AG04449 (cell line): ENCODE measurements at regions not wholly inside any gene's neighbourhood (a gene's known extent, or its start where the extent isn't known, plus 50 kb on each side); places are given as distances from the start of the nearest gene placed in this dataset.
"Not testable (repeated sequence)": the region's sequence is repeated elsewhere in the genome, so short reads cannot be mapped to it uniquely, and the experiment has no call there.

Source experiments
- CTCF ChIA-PET: fragments of 350-600 bp; formaldehyde crosslinking; extraction: SDS; loops from one replicate; lab custom pipeline; 2021; ENCODE audit warnings: antibody characterized with exemption; lab: Yijun Ruan, JAX
- POLR2A ChIA-PET: fragments of 400-600, 350-600 bp; formaldehyde crosslinking; extraction: SDS; loops from one replicate; lab custom pipeline; 2020; ENCODE audit warnings: antibody characterized with exemption, inconsistent platforms; lab: Yijun Ruan, JAX
- DNase-seq: peaks from one replicate; pipeline ENCODE4 v3.0.0-alpha.2; 2010; ENCODE audit warnings: low read depth, low spot score
- H3K4me3 ChIP-seq: 2 replicates; pipeline ENCODE4 v1.5.1; 2011; ENCODE audit warnings: low read depth, mild to moderate bottlenecking, control low read depth, low read length
- TF ChIP-seq, protein P1 (sequence below): IDR thresholded peaks from one replicate; pipeline ENCODE4 v1.5.1; 2011; ENCODE audit warnings: mild to moderate bottlenecking, moderate library complexity, low read length, control low read depth, inconsistent platforms; ENCODE audit not compliant: insufficient read depth; ENCODE audit errors: missing control alignments

DNA sequence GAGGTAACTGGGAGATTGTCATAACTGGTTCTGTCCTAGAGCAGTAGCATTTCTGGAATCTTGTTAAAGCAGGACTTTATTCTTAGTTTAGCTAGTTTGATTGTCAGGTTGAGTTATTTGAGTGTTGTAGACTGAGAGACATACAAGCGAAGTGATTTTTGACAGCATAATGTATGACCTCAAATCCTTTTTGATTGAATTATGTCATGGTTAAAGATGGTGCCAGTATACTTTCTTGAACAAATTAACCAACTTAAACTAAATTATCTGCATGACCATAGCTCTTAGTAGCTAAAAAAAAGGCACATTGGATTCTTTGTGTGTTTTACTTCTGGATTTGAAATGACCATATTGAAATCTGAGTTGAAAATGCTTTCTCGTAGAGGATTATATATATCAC lies 626.6 kb downstream of the TMTC2 start:
- no peak overlapping the region for H3K4me3 ChIP-seq
- TF ChIP-seq, protein P1, sequence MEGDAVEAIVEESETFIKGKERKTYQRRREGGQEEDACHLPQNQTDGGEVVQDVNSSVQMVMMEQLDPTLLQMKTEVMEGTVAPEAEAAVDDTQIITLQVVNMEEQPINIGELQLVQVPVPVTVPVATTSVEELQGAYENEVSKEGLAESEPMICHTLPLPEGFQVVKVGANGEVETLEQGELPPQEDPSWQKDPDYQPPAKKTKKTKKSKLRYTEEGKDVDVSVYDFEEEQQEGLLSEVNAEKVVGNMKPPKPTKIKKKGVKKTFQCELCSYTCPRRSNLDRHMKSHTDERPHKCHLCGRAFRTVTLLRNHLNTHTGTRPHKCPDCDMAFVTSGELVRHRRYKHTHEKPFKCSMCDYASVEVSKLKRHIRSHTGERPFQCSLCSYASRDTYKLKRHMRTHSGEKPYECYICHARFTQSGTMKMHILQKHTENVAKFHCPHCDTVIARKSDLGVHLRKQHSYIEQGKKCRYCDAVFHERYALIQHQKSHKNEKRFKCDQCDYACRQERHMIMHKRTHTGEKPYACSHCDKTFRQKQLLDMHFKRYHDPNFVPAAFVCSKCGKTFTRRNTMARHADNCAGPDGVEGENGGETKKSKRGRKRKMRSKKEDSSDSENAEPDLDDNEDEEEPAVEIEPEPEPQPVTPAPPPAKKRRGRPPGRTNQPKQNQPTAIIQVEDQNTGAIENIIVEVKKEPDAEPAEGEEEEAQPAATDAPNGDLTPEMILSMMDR = no peak
- no peak for DNase-seq
- CTCF ChIA-PET = no interaction called here
- POLR2A ChIA-PET = no interaction called here

DNA sequence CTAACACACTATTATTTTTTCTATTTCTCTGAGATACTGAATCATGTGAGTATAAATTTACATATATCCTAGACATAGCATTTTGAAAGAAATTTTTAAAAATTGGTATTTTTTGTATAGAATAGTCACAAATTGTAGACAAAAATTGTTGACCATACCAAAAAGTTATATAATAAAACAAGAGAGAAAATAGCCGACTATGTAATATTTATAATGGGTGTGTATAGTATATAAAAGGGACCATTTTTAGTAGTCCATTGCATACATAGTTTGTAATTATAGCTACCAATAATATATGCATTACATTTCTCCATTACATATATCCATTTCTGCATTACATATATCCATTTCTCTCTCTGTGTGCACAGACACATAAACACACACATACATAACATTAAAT lies 590.2 kb downstream of the TMTC2 start:
- no peak overlapping the region for H3K4me3 ChIP-seq
- no peak for DNase-seq
- CTCF ChIA-PET = no interaction called here
- TF ChIP-seq, protein P1 = no peak
- POLR2A ChIA-PET = no interaction called here

DNA sequence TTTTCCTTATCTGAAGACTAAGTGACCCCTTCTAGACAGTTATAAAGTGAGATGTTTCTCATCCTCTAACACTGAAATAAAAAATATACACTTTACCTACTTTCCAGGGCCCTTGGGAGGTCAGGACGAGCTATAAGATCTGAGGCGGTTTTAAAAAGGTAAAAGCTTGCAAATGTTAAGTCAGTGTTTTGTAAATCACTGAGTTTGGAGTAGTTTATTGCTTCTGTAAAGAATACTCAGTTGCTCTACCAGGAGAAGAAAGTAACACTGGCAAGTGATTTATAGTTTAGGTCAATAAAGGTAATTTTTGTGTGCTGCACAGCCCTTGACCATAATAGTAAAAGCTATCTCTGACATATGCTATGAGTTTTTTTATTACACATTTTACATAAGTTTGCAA lies 584.5 kb downstream of the TMTC2 start:
- ChIA-PET POLR2A (no interaction called here), CTCF (no interaction called here)
- no peak for DNase-seq
- TF ChIP-seq, protein P1 = no peak
- no peak overlapping the region for H3K4me3 ChIP-seq

DNA sequence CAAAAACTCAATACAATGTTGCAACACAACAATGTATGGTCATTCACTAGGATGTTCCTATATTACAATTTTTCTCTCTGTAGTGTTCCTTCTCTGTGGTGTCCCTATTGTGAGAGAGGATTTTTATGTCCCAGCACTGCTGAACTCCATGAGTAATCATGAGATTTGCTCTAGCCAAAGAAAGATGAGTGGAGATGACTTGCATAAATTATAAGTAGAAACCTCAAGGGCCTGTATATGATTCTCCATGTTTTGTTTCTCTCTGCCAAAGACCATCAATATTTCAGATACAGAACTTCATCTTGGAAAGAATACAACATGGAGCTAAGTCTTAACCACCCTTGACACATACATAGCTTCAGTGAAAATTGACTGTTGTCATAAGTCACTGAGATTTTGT lies 579.1 kb downstream of the TMTC2 start:
- POLR2A ChIA-PET = no interaction called here
- TF ChIP-seq, protein P1 = no peak
- H3K4me3 ChIP-seq = no peak overlapping the region
- CTCF ChIA-PET = no interaction called here
- no peak for DNase-seq

DNA sequence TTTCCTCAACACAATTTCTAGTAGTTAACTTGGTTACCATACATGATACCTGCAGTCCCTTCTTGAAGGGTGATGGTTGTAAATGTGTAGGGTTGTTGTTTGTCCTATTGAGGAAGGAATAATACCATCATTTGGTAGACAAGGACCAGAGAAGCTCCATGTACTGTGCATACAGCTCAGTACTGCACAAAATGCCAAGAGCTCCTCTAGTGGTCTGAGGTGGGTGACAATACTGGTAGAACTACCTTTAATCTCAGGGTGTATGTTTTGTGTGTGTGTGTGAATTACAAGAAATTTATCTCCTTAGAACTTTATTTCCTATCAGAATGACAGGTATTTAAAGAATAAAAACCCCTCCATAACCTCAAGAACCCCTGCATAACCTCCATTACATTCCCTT lies 575.3 kb downstream of the TMTC2 start:
- no peak overlapping the region for H3K4me3 ChIP-seq
- TF ChIP-seq, protein P1 = no peak
- no peak for DNase-seq
- POLR2A ChIA-PET = no interaction called here
- CTCF ChIA-PET = no interaction called here

DNA sequence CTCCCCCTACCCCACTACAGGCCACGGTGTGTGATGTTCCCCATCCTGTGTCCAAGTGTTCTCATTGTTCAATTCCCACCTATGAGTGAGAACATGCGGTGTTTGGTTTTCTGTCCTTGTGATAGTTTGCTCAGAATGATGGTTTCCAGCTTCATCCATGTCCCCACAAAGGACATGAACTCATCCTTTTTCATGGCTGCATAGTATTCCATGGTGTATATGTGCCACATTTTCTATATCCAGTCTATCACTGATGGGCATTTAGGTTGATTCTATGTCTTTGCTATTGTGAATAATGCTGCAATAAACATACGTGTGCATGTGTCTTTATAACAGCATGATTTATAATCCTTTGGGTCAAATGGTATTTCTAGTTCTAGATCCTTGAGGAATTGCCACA lies 573.4 kb downstream of the TMTC2 start:
- POLR2A ChIA-PET, DNase-seq, CTCF ChIA-PET, H3K4me3 ChIP-seq: not testable (repeated sequence)

DNA sequence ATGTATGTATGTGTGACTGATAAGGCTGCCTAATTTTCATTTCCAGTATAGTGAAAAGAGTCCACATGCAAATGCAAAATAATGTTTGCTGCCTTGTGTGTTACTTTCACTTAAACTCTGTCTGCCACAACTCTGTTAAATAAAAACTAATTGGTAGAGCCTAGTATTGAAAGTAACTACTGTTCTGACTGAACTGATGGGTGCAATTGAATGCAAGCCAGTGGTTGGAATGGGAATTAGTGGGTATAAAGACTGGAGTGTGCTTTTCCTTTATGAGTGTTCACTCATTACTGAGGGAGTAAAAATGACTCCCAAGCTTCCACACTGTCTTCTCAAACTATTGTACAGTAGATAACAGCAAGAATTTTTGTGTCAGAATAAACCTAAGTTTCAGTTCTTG lies 571.0 kb downstream of the TMTC2 start:
- DNase-seq = no peak
- ChIA-PET CTCF (no interaction called here), POLR2A (no interaction called here)
- H3K4me3 ChIP-seq = no peak overlapping the region
- TF ChIP-seq, protein P1 = no peak
